DOHH2 (cell line): ENCODE measurements at regions not wholly inside any gene's neighbourhood (a gene's known extent, or its start where the extent isn't known, plus 50 kb on each side); places are given as distances from the start of the nearest gene placed in this dataset.

Source experiments
- H3F3A ChIP-seq: fragments of 200-600 bp; sonication (generic), shearing (Covaris generic); 2 replicates; pipeline ENCODE4 v1.6.0; 2016; ENCODE audit warnings: antibody characterized with exemption, mild to moderate bottlenecking; ENCODE audit not compliant: control insufficient read depth, insufficient read depth
- H3K27ac ChIP-seq: fragments of 200-600 bp; sonication (generic); 2 replicates; pipeline ENCODE4 v1.5.1; 2014; ENCODE audit warnings: low read depth, mild to moderate bottlenecking, low read length, moderate library complexity
- H3K27me3 ChIP-seq: fragments of 200-600 bp; sonication (generic); 2 replicates; pipeline ENCODE4 v1.6.1; 2014; ENCODE audit warnings: mild to moderate bottlenecking, low read length, mixed read lengths; ENCODE audit not compliant: control insufficient read depth
- H3K36me3 ChIP-seq: fragments of 200-600 bp; sonication (generic); 2 replicates; pipeline ENCODE4 v1.6.1; 2014; ENCODE audit warnings: mild to moderate bottlenecking, low read length, moderate library complexity, mixed read lengths; ENCODE audit not compliant: control insufficient read depth
- H3K4me1 ChIP-seq: fragments of 200-600 bp; sonication (generic); 2 replicates; pipeline ENCODE4 v1.6.1; 2014; ENCODE audit warnings: mild to moderate bottlenecking, low read length, mixed read lengths; ENCODE audit not compliant: control insufficient read depth
- H3K4me2 ChIP-seq: fragments of 200-600 bp; sonication (generic); 2 replicates; pipeline ENCODE4 v1.6.0; 2014; ENCODE audit warnings: mild to moderate bottlenecking, low read length, moderate library complexity
- H3K4me3 ChIP-seq: fragments of 200-600 bp; sonication (generic); 2 replicates; pipeline ENCODE4 v1.5.1; 2014; ENCODE audit warnings: mild to moderate bottlenecking, low read length, mixed read lengths
- H3K79me2 ChIP-seq: fragments of 200-600 bp; sonication (generic); 2 replicates; pipeline ENCODE4 v1.6.1; 2014; ENCODE audit warnings: mild to moderate bottlenecking, low read length, mixed read lengths; ENCODE audit not compliant: control insufficient read depth
- H3K9me2 ChIP-seq: fragments of 200-600 bp; sonication (generic); replicated peaks from 2 replicates; pipeline ENCODE4 v1.6.1; 2014; ENCODE audit warnings: mild to moderate bottlenecking, low read length, mixed read lengths; ENCODE audit not compliant: control insufficient read depth
- H3K9me3 ChIP-seq: fragments of 200-600 bp; sonication (generic); 2 replicates; pipeline ENCODE4 v1.6.1; 2014; ENCODE audit warnings: antibody characterized with exemption, low read length, mixed read lengths; ENCODE audit not compliant: control insufficient read depth, insufficient read depth
- H4K20me1 ChIP-seq: fragments of 200-600 bp; sonication (generic); 2 replicates; pipeline ENCODE4 v1.6.0; 2014; ENCODE audit warnings: low read depth, mild to moderate bottlenecking, antibody characterized with exemption, low read length, moderate library complexity; ENCODE audit not compliant: control insufficient read depth, insufficient read depth
- CTCF ChIP-seq: fragments of 200-600 bp; sonication (generic); IDR thresholded peaks from one replicate; pipeline ENCODE4 v1.5.1; 2014; ENCODE audit warnings: antibody characterized with exemption, mild to moderate bottlenecking, low read depth, low read length; ENCODE audit not compliant: poor library complexity, severe bottlenecking
- EZH2phosphoT487 ChIP-seq: fragments of 200-600 bp; sonication (generic); IDR thresholded peaks from 2 replicates; pipeline ENCODE4 v1.6.1; 2017; ENCODE audit warnings: borderline replicate concordance, mild to moderate bottlenecking, antibody characterized with exemption, low read length, moderate library complexity, mixed read lengths

GRCh38 chr4:111393781-111394180, 751.5 kb upstream of the FAM241A start:
- TF ChIP-seq CTCF: no peak
- no peak for TF ChIP-seq EZH2phosphoT487
- H3K4me1 ChIP-seq: no peaks in the 10 kb centered on the region
- no peaks in the 10 kb centered on the region for H3K9me2 ChIP-seq
- H3K36me3 ChIP-seq: no peaks in the 10 kb centered on the region
- H3K9me3 ChIP-seq: no peaks in the 10 kb centered on the region
- no peak overlapping the region for H3K4me3 ChIP-seq
- H3K27me3 ChIP-seq: no peaks in the 10 kb centered on the region
- H3K27ac ChIP-seq: no peak overlapping the region
- H3K79me2 ChIP-seq: no peaks in the 10 kb centered on the region
- no peaks in the 10 kb centered on the region for H3F3A ChIP-seq
- H3K4me2 ChIP-seq: no peak overlapping the region
- no peaks in the 10 kb centered on the region for H4K20me1 ChIP-seq

GRCh38 chr4:111398906-111399330, 746.3 kb upstream of the FAM241A start:
- TF ChIP-seq EZH2phosphoT487 (no peak), CTCF (no peak)
- Histone ChIP-seq H3K4me1 (no peaks in the 10 kb centered on the region), H3K27ac (no peak overlapping the region), H3K36me3 (no peaks in the 10 kb centered on the region), H3K79me2 (no peaks in the 10 kb centered on the region), H3K4me2 (no peak overlapping the region), H3K27me3 (no peaks in the 10 kb centered on the region), H3K4me3 (no peak overlapping the region), H4K20me1 (no peaks in the 10 kb centered on the region), H3K9me2 (no peaks in the 10 kb centered on the region), H3K9me3 (no peaks in the 10 kb centered on the region), H3F3A (no peaks in the 10 kb centered on the region)

GRCh38 chr4:111399623-111400022, 745.6 kb upstream of the FAM241A start:
- H3F3A ChIP-seq: no peaks in the 10 kb centered on the region
- TF ChIP-seq EZH2phosphoT487: no peak
- no peak for TF ChIP-seq CTCF
- no peaks in the 10 kb centered on the region for H3K9me2 ChIP-seq
- no peak overlapping the region for H3K4me2 ChIP-seq
- H3K79me2 ChIP-seq: no peaks in the 10 kb centered on the region
- no peaks in the 10 kb centered on the region for H3K9me3 ChIP-seq
- no peak overlapping the region for H3K4me3 ChIP-seq
- no peak overlapping the region for H3K27ac ChIP-seq
- no peaks in the 10 kb centered on the region for H3K4me1 ChIP-seq
- H3K27me3 ChIP-seq: no peaks in the 10 kb centered on the region
- H4K20me1 ChIP-seq: no peaks in the 10 kb centered on the region
- H3K36me3 ChIP-seq: no peaks in the 10 kb centered on the region

GRCh38 chr4:111400741-111401140, 744.5 kb upstream of the FAM241A start:
- Histone ChIP-seq H3K9me3 (no peaks in the 10 kb centered on the region), H4K20me1 (no peaks in the 10 kb centered on the region), H3K9me2 (no peaks in the 10 kb centered on the region), H3K4me2 (no peak overlapping the region), H3K27ac (no peak overlapping the region), H3K27me3 (no peaks in the 10 kb centered on the region), H3K4me3 (no peak overlapping the region), H3K36me3 (no peaks in the 10 kb centered on the region), H3K4me1 (no peaks in the 10 kb centered on the region), H3F3A (no peaks in the 10 kb centered on the region), H3K79me2 (no peaks in the 10 kb centered on the region)
- TF ChIP-seq EZH2phosphoT487 (no peak), CTCF (no peak)
